H7 (cell line): ENCODE measurements at regions not wholly inside any gene's neighbourhood (a gene's known extent, or its start where the extent isn't known, plus 50 kb on each side); places are given as distances from the start of the nearest gene placed in this dataset.

Source experiments
- DNase-seq: peaks from one replicate; pipeline ENCODE4 v3.0.0; 2012
- H3K27me3 ChIP-seq: 2 replicates; pipeline ENCODE4 v1.6.0; 2011; ENCODE audit warnings: mild to moderate bottlenecking, low read length; ENCODE audit not compliant: control insufficient read depth, insufficient read depth
- H3K36me3 ChIP-seq: replicated peaks from 2 replicates; pipeline ENCODE4 v1.5.1; 2011; ENCODE audit warnings: low read length; ENCODE audit not compliant: control insufficient read depth, insufficient read depth
- H3K4me3 ChIP-seq: 2 replicates; pipeline ENCODE4 v1.5.1; 2011; ENCODE audit warnings: low read depth, mild to moderate bottlenecking, control low read depth, low read length, moderate library complexity; ENCODE audit not compliant: insufficient read depth

DNA sequence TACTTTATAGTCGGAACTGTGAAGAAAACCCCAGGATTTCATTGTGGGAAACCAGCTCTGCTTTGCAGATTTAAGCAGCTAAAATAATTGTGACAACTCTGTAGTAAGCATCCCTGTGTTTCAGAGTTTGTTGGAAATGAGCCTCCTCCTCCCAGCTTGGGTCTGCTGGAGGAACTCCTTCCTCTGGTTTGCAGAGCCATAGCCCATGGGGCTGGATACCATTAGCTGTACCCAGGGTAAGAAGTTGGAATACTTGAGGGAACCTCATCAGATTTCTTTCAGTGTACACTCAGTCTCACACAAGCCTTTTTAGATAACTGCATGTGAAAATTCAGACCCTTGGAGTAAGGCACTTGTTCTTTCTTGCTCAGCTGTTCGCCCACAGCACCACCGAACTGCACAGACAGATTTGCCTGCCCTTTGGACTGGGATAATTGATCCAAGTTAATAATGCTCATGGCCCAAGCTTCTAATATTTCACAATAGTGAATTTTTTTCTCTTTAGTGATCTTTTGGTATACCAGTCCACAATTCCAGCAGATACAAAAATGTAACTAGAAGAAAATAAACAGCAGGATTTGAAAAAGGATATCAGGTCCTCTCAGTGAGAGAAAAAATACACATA is 467.4 kb upstream of the FZD8 start:
- Histone ChIP-seq H3K4me3 (no peak overlapping the region), H3K36me3 (no peaks in the 10 kb centered on the region), H3K27me3 (no peaks in the 10 kb centered on the region)
- no peak for DNase-seq

DNA sequence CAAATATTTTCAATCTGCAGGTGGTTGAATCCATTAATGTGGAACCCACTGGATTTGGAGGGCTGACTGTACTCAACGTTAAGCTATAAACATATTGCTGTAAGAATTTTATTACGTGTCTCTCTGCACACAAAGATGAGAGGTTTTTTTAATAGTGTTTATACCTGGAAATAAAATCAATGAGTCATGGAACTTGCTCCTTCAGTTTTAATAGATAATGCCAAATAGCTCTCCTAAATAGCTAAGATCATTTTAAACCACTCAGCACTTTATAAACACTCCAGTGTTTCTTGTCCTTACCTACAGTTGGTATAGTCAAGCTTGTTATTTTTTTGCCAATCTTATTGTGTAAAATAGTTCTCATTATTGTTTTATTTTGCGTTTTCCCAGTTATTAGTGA is 455.6 kb upstream of the FZD8 start:
- Histone ChIP-seq H3K4me3 (no peak overlapping the region), H3K27me3 (no peaks in the 10 kb centered on the region), H3K36me3 (no peaks in the 10 kb centered on the region)
- DNase-seq: no peak

DNA sequence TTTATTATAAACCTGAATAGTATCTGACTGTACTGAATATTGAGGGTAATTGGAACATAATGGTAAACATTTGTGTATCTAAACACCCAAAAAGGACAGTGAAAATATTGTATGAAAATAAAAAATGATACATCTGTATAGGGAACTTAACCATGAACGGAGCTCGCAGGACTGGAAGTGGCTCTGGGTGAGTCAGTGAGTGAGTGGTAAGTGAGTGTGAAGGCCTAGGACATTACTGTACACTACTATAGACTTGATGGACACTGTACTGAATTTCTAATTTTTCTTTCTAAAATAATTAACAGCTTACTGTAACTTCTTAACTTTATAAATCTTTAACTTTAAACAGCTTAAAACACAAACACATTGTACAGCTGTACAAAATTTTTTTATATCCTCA is 454.5 kb upstream of the FZD8 start:
- DNase-seq: no peak
- no peaks in the 10 kb centered on the region for H3K36me3 ChIP-seq
- H3K4me3 ChIP-seq: no peak overlapping the region
- H3K27me3 ChIP-seq: no peaks in the 10 kb centered on the region

DNA sequence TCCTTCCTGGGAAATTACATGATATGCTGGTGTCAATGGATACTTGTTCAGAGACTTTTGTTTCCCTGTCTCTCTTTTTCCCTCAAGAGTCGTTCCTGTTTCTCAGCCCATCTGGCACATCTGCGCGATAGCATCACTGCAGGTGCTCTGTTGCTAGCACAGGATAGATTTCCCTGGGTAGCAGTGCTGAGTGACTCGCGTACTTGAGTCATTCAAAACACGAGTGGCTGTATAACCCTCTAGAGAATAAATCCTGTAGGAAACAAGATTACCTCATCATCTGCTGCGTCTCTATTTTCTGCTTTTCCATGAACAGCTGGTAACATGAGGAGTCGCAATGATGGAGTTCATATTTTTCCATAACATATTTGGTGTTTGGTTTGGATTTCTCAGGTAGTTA is 452.0 kb upstream of the FZD8 start:
- no peaks in the 10 kb centered on the region for H3K36me3 ChIP-seq
- no peak for DNase-seq
- no peaks in the 10 kb centered on the region for H3K27me3 ChIP-seq
- no peak overlapping the region for H3K4me3 ChIP-seq

DNA sequence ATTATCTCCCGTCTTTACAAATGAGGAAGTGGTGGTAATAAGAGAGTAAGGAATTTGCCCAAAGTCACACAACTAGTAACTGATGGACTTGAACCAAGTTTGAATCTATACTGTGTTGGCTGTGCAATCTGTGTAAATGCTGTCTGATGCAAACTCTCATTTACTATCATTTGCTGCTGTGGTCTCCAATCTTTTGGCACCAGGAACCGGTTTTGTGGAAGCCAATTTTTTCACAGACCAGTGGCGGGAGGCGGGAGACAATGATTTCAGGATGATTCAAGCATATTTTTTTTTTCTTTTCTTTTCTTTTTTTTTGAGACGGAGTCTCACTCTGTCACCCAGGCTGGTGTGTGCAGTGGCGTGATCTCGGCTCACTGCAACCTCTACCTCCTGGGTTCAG is 450.0 kb upstream of the FZD8 start:
- no peaks in the 10 kb centered on the region for H3K27me3 ChIP-seq
- no peak overlapping the region for H3K4me3 ChIP-seq
- no peaks in the 10 kb centered on the region for H3K36me3 ChIP-seq
- no peak for DNase-seq

DNA sequence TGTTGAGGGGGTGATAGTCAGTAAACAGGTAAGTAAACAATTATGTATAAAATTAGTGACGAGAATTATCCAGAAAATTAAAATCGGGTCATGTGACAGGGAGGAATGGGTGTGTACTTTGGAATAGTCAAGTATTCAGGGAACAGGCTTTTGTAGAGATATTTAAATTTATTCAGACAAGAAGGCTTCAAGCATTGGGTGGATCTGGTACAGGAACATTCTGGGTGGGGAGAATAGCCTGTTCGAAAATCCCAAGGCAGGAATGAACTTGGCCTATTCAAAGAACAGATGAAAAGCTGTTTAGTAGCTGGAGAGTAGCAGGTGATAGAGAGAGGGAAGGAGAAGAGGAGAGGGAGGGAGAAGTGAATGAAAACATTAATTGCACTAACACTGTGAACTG is 448.9 kb upstream of the FZD8 start:
- DNase-seq: no peak
- Histone ChIP-seq H3K36me3 (no peaks in the 10 kb centered on the region), H3K27me3 (no peaks in the 10 kb centered on the region), H3K4me3 (no peak overlapping the region)

DNA sequence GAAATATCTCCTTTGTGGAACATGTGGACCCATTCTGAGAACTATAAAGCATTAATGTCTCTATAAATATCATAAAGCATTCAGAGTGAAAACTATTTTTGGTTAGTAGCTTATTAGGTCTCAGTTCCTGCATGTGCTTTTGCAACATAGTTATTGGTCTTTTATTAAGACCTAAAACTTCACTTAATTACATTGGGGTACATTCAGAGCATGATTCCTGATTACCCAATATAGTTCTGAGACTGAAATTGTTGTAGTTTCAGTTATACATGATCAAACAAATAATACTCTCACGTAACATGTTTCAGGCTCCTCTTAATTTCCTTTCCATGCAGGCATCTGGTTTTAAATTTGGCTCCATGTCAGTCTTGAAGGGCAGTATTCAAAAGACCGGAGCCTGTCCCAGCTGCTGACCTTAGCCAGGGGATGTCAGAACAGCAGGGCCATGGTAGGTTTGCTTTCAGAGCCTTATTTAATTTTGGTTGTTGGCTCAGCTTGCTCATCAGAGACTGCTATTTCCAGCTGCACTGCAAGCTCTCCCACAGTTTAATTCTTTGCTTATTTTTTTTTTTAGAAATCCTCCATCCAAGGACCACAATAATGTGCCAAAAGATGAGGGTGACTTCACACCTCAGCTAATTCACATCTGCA is 447.8 kb upstream of the FZD8 start:
- Histone ChIP-seq H3K4me3 (no peak overlapping the region), H3K27me3 (no peaks in the 10 kb centered on the region), H3K36me3 (no peaks in the 10 kb centered on the region)
- no peak for DNase-seq

DNA sequence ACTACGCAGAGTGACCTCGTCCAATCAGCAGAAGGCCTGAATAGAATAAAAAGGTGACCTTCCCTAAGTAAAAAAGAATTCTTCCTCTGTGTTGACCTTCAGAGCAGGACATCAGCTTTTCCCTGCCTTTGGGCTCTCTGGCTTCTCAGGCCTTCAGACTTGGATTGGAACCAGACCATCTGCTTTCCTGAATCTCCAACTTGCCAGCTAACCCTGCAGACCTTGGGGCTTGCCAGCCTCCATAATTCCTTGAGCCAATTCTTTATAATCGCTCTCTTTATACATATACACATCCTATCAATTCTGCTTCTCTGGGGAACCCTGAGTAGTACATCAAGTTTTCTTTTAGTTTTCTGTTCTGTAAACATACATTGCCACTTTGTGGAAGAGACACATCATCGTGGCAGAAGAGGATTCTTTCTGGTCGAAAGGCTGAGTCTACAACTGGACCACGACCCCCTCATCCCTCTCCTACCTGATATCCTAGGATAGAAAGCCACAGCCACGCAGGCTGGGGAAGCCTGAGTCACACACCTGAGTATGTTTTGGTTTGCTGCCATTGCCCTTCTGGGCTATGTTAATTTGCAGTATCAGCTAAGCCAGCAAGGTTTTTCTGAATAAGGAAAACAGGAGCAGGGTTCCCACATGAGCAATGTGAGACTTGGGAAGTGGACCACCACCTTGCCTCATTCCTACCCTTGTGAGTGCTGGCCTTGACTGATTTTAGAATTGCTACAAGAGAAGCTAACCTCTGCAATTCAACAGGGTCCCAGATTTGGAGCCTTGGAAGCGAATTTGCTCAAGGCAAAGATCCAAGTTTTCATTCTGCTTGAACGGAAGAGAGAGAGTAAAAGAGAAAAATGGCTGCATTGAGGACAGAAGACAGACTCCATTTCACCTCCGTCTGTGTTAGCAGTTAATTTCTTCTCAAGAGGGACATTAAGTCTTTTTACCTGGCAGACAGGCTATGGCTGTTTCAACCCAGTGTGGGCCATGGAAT is 445.2 kb upstream of the FZD8 start:
- no peak for DNase-seq
- Histone ChIP-seq H3K4me3 (no peak overlapping the region), H3K36me3 (no peaks in the 10 kb centered on the region), H3K27me3 (no peaks in the 10 kb centered on the region)

DNA sequence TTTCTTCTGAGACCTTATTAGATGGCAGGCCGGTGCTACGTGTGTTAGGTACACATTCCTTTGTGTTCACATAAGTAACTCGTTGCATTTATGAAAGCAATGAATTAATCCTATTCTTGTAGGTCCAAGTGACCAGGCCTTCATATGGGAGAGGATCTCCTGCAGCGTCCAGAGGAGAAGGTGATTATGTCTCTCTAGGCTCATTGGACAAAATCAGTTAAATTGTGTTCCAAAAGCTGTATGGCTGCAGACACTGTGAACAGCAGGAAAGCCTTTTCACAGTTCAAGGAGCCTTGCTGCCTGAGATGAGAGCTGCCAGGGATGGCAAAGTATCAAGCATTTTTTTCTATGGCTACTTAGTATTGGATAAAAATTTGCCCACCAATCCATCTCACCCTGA is 433.1 kb upstream of the FZD8 start:
- Histone ChIP-seq H3K36me3 (no peaks in the 10 kb centered on the region), H3K4me3 (no peak overlapping the region), H3K27me3 (no peaks in the 10 kb centered on the region)
- no peak for DNase-seq

DNA sequence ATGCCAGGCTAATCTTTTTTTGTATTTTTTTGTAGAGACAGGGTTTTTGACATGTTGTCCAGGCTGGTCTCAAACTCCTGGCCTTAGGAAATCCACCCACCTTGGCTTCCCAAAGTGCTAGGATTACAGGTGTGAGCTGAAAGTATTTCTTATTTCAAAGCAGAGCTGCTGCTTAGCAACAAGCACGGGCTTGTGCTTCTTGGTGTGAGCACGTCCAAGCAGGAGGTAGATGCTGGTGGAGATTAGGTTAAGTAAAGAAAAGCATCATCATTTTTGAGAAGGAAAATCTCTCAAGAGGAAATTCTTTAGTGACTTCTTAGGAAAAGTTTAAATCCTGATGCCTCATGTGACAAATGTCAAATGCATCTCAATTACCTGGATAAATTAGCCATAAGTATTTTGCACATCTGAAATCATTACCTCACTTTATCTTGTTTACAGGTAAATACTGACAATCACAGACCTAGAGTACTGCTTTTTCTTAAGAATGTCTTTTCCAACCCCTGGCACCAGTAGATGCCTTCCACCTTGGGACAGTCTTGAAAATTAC is 431.8 kb upstream of the FZD8 start:
- Histone ChIP-seq H3K4me3 (no peak overlapping the region), H3K27me3 (no peaks in the 10 kb centered on the region), H3K36me3 (no peaks in the 10 kb centered on the region)
- DNase-seq: no peak

DNA sequence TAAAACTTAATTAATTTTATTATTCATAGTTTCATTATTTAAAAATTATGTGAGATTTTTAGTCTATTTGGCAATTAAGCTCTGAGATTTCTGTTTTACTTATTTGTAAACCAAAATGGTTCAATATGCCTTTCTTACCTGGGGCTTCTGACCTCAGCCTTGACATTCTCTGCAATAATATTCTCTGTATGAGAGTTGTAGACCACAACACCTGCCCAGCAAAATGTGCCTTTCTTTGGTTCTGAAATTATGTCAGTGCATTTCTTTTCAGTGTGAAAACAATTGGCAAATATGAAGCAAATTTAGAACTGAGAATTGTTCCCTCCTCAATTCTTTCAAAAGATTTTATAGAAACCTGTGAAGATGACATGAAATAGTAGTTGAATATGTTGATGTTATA is 426.4 kb upstream of the FZD8 start:
- DNase-seq: no peak
- H3K27me3 ChIP-seq: no peaks in the 10 kb centered on the region
- no peaks in the 10 kb centered on the region for H3K36me3 ChIP-seq
- H3K4me3 ChIP-seq: no peak overlapping the region

DNA sequence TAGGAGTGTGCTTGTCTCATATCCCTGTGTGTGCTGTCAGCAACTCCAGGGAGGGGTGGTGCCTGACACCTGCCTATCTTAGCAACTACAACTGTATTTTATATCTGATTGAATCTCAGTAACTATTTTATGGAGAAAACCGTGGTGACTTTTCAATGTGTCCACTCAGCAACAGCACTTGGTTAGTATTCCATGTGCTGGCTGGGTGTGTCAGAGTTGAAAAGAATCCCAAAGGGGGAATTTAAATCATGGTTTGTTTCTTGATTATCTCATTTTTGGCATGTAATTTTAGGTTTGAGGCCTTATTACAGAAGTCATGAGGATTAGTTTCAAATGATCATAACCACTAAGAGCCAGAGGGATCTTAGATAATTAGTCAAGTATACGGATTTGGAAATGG is 425.7 kb upstream of the FZD8 start:
- H3K27me3 ChIP-seq: no peaks in the 10 kb centered on the region
- DNase-seq: no peak
- H3K36me3 ChIP-seq: no peaks in the 10 kb centered on the region
- no peak overlapping the region for H3K4me3 ChIP-seq

DNA sequence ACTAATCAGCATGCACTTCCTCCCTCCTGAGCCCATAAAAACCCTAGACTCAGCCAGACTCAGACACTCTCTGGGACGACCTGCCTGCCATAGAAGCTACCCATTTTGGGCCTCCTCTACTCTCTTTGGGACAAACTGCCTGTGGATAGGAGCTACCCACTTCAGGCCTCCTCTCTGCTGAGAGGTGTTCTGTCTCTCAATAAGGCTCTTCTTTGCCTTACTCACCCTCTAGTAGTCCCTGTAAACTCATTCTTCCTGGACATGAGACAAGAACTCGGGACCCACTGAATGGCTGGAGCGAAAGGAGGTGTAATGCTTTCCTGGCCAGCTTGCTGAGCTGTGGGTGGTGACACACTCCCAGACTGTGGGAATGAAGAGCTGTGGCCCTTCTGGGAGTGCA is 424.8 kb upstream of the FZD8 start:
- Histone ChIP-seq H3K27me3 (no peaks in the 10 kb centered on the region), H3K36me3 (no peaks in the 10 kb centered on the region), H3K4me3 (no peak overlapping the region)
- no peak for DNase-seq

DNA sequence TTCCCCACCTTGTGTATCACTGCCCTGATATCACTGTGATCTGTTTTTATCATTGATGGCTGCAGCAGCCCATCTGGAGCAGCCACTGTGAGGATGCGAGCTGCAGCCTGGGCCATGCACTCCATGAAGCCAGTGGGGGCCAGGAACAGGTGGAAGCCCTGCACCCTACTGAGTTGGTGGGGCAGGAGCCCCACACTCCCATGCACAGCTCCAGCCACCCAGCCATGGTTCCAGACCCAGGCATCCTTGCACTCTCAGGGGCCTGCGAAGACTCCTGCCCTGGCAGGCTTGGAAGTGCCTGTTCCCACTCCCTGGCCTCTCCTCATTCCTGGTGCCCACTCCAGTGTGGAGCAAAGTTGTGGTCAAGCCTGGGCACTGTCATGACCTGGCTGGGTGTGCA is 424.0 kb upstream of the FZD8 start:
- no peak for DNase-seq
- no peaks in the 10 kb centered on the region for H3K36me3 ChIP-seq
- no peak overlapping the region for H3K4me3 ChIP-seq
- H3K27me3 ChIP-seq: no peaks in the 10 kb centered on the region

DNA sequence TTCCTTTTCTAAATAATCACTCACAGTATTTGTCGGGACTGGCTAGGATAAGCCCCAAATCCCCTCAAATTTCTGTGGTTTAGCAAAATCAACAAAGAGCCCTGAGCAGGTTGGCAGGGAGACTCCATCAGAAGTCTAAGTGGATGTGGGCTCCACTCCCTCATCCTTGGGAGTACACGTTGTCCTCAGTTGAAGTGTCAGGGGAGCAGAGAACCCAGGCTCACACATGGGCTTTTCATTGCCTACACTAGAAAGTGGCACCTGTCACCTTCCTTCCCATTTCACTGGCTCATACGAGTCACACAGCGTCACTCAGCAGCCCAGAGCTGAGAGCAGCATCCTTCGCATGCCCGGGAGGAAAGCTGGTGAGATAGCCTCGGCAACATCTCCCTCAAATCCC is 421.3 kb upstream of the FZD8 start:
- H3K27me3 ChIP-seq: no peaks in the 10 kb centered on the region
- H3K4me3 ChIP-seq: no peak overlapping the region
- no peak for DNase-seq
- no peaks in the 10 kb centered on the region for H3K36me3 ChIP-seq
